ENCODE measurements at regions not wholly inside any gene's neighbourhood (a gene's known extent, or its start where the extent isn't known, plus 50 kb on each side); places are given as distances from the start of the nearest gene placed in this dataset.

- Histone ChIP-seq H4K20me1 (ENCODE audit: control insufficient read depth, extremely low read depth, insufficient read depth, low read length) (no peaks in the 10 kb centered on the region), H3K9me3 (ENCODE audit: control insufficient read depth, insufficient read depth, low read depth, low read length) (no peaks in the 10 kb centered on the region), H3K27ac (ENCODE audit: insufficient read depth, low read length) (no peak overlapping the region), H3K36me3 (ENCODE audit: control insufficient read depth, insufficient read depth, low read length) (no peaks in the 10 kb centered on the region), H3K4me3 (replicated peaks in 1 of 4; ENCODE audit: control extremely low read depth in 1 of 4, insufficient read depth in 1 of 4, low read depth in 3 of 4, low read length in 4 of 4) (no peak overlapping the region), H2AFZ (ENCODE audit: low read length) (no peak overlapping the region), H3K9ac (ENCODE audit: insufficient read depth, low read length) (no peak overlapping the region), H3K27me3 (ENCODE audit: control insufficient read depth, insufficient read depth, low read length) (peaks cover 37% of the 10 kb centered on the region), H3K79me2 (ENCODE audit: control insufficient read depth, insufficient read depth, low read length) (no peaks in the 10 kb centered on the region), H3K4me2 (ENCODE audit: extremely low read depth, insufficient read depth, low read length) (no peak overlapping the region), H3K4me1 (ENCODE audit: control insufficient read depth, extremely low read depth, insufficient read depth, low read length) (no peaks in the 10 kb centered on the region)
- DNase-seq (ENCODE audit: low read depth in 2 of 2): no peak
- TF ChIP-seq CTCF (conservative IDR thresholded peaks at IDR 0.05 in 1 of 2, IDR thresholded peaks at IDR 0.05 in 1 of 2; ENCODE audit: low read depth in 1 of 2, low read length in 2 of 2) (no peak), EZH2 (IDR thresholded peaks at IDR 0.05; ENCODE audit: low read length, missing control alignments) (no peak)
Measured at GRCh38 chr5:1672396-1672795, 127.2 kb downstream of the MRPL36 start.

- no peaks in the 10 kb centered on the region for H3K36me3 ChIP-seq (ENCODE audit: control insufficient read depth, insufficient read depth, low read length)
- H3K79me2 ChIP-seq (ENCODE audit: control insufficient read depth, insufficient read depth, low read length): no peaks in the 10 kb centered on the region
- no peak overlapping the region for H3K27ac ChIP-seq (ENCODE audit: insufficient read depth, low read length)
- no peaks in the 10 kb centered on the region for H4K20me1 ChIP-seq (ENCODE audit: control insufficient read depth, extremely low read depth, insufficient read depth, low read length)
- H3K4me1 ChIP-seq (ENCODE audit: control insufficient read depth, extremely low read depth, insufficient read depth, low read length): no peaks in the 10 kb centered on the region
- H3K4me3 ChIP-seq (replicated peaks in 1 of 4; ENCODE audit: control extremely low read depth in 1 of 4, insufficient read depth in 1 of 4, low read depth in 3 of 4, low read length in 4 of 4): no peak overlapping the region
- DNase-seq (ENCODE audit: low read depth in 2 of 2): no peak
- H3K4me2 ChIP-seq (ENCODE audit: extremely low read depth, insufficient read depth, low read length): no peak overlapping the region
- TF ChIP-seq EZH2 (IDR thresholded peaks at IDR 0.05; ENCODE audit: low read length, missing control alignments) (no peak), CTCF (conservative IDR thresholded peaks at IDR 0.05 in 1 of 2, IDR thresholded peaks at IDR 0.05 in 1 of 2; ENCODE audit: low read depth in 1 of 2, low read length in 2 of 2) (no peak)
- H2AFZ ChIP-seq (ENCODE audit: low read length): no peak overlapping the region
- peaks cover 39% of the 10 kb centered on the region for H3K27me3 ChIP-seq (ENCODE audit: control insufficient read depth, insufficient read depth, low read length)
- H3K9ac ChIP-seq (ENCODE audit: insufficient read depth, low read length): no peak overlapping the region
- no peaks in the 10 kb centered on the region for H3K9me3 ChIP-seq (ENCODE audit: control insufficient read depth, insufficient read depth, low read depth, low read length)
Measured at GRCh38 chr5:1671351-1671750, 128.3 kb downstream of the MRPL36 start.

- H3K27me3 ChIP-seq (ENCODE audit: control insufficient read depth, insufficient read depth, low read length): peaks cover 42% of the 10 kb centered on the region
- no peak overlapping the region for H2AFZ ChIP-seq (ENCODE audit: low read length)
- H3K9me3 ChIP-seq (ENCODE audit: control insufficient read depth, insufficient read depth, low read depth, low read length): no peaks in the 10 kb centered on the region
- no peak overlapping the region for H3K4me2 ChIP-seq (ENCODE audit: extremely low read depth, insufficient read depth, low read length)
- H3K79me2 ChIP-seq (ENCODE audit: control insufficient read depth, insufficient read depth, low read length): no peaks in the 10 kb centered on the region
- no peak overlapping the region for H3K9ac ChIP-seq (ENCODE audit: insufficient read depth, low read length)
- H3K4me1 ChIP-seq (ENCODE audit: control insufficient read depth, extremely low read depth, insufficient read depth, low read length): no peaks in the 10 kb centered on the region
- H3K27ac ChIP-seq (ENCODE audit: insufficient read depth, low read length): no peak overlapping the region
- H3K36me3 ChIP-seq (ENCODE audit: control insufficient read depth, insufficient read depth, low read length): no peaks in the 10 kb centered on the region
- TF ChIP-seq CTCF (conservative IDR thresholded peaks at IDR 0.05 in 1 of 2, IDR thresholded peaks at IDR 0.05 in 1 of 2; ENCODE audit: low read depth in 1 of 2, low read length in 2 of 2): no peak
- no peak for TF ChIP-seq EZH2 (IDR thresholded peaks at IDR 0.05; ENCODE audit: low read length, missing control alignments)
- H4K20me1 ChIP-seq (ENCODE audit: control insufficient read depth, extremely low read depth, insufficient read depth, low read length): no peaks in the 10 kb centered on the region
- peak in 1 of 2 donors; percentile 32 for DNase-seq (ENCODE audit: low read depth in 2 of 2)
- no peak overlapping the region for H3K4me3 ChIP-seq (replicated peaks in 1 of 4; ENCODE audit: control extremely low read depth in 1 of 4, insufficient read depth in 1 of 4, low read depth in 3 of 4, low read length in 4 of 4)
Measured at GRCh38 chr5:1670351-1670750, 129.3 kb downstream of the MRPL36 start.

All from fibroblast of lung (primary cell).